Adrenal gland (tissue), 9 donors: ENCODE measurements at regions not wholly inside any gene's neighbourhood (a gene's known extent, or its start where the extent isn't known, plus 50 kb on each side); places are given as distances from the start of the nearest gene placed in this dataset.
A peak's percentile ranks its signal among the peaks of the same experiment; 100 is the strongest.

Experiments used
- DNase-seq, 7 donors: peaks; one replicate each; pipeline ENCODE4 v3.0.0-alpha.2; 2019 to 2020
- H3K27ac ChIP-seq, 5 donors: fragments of 200-600 bp; sonication (generic) in 4 of 5; 1 replicate in 3 of 5; 2 replicates in 2 of 5; pipeline versions ENCODE4 v1.5.1 to v1.8.0; 2016 to 2020; ENCODE audit warnings: mild to moderate bottlenecking in 1 of 5
- H3K27me3 ChIP-seq: fragments of 200-600 bp; 2 replicates; pipeline ENCODE4 v1.8.0; 2021
- H3K36me3 ChIP-seq, 2 donors: fragments of 200-600 bp; replicated peaks in 1 of 2; 1 replicate in 1 of 2; 2 replicates in 1 of 2; pipeline versions ENCODE4 v1.5.1 to v1.8.0; 2018 to 2022
- H3K4me1 ChIP-seq, 2 donors: fragments of 200-600 bp; replicated peaks in 1 of 2; 1 replicate in 1 of 2; 2 replicates in 1 of 2; pipeline versions ENCODE4 v1.5.1 to v1.8.0; 2018 to 2021
- H3K4me3 ChIP-seq, 4 donors: fragments of 200-600 bp; sonication (generic) in 3 of 4; one replicate each; pipeline ENCODE4 v1.5.1; 2016 to 2018
- H3K9me3 ChIP-seq, 3 donors: fragments of 200-600 bp; sonication (generic) in 1 of 3; replicated peaks in 1 of 3; 1 replicate in 2 of 3; 2 replicates in 1 of 3; pipeline versions ENCODE4 v1.5.1 to v1.8.0; 2016 to 2021
- POLR2A ChIP-seq, 2 donors: fragments of 450-650 bp; IDR thresholded peaks; one replicate each; pipeline ENCODE4 v1.6.1; 2017; ENCODE audit warnings: antibody characterized with exemption in 2 of 2, mild to moderate bottlenecking in 2 of 2, moderate library complexity in 1 of 2
- WGBS, 4 donors: extraction: QIAGEN DNeasy Blood & Tissue Kit in 2 of 4; methylation state at CpG; one replicate each; pipeline versions ENCODE4 v1.1.5 to v1.1.7; 2013 to 2017; 5-methylcytosine and 5-hydroxymethylcytosine counted together
- intact Hi-C, 2 donors: fragments of 100-400 bp; cut with DNase I; formaldehyde crosslinking; loops; one replicate each; pipeline versions ENCODE4 v1.14.1 to v1.15.0; 2022 to 2023
- TF ChIP-seq, protein P1 (sequence below), 6 experiments: fragments of 450-650 bp in 4 of 6; fragments of 200-600 bp in 2 of 6; sonication (generic) in 1 of 6; IDR thresholded peaks; 1 replicate in 5 of 6; 2 replicates in 1 of 6; pipeline versions ENCODE4 v1.5.1 to v1.8.0; 2016 to 2021; ENCODE audit warnings: antibody characterized with exemption in 6 of 6, mild to moderate bottlenecking in 2 of 6, moderate library complexity in 1 of 6
- donor health status: healthy with polysubstance abuse.
- donor health status: Bipolar disorder and iron deficiency.
- donor health status: DM: yes; HTN: yes; CAD: no.
- donor health status: DM: no; HTN: no; CAD: no.
- donor health status: DM: no; HTN: no; CAD: no.

DNA sequence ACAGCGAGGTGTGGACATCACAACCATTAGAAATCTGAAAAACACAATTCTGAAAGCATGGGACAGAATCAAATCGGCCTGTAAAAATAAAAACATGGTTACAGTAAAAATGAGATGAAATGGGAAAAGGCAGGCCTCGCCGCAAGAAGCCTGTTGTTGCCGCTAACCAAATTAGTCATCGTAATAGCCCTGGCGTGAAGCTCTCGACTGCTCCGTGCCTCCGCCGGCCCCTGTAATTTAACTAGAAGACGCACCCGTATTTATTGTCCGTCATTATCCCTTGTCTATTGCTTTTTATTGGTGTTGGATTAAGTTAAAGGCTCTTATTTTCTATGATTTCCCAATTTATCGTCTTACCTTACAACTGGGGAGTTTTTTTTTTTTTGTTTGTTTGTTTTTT is 334.6 kb upstream of the EEF2KMT start:
- WGBS, 4 donors = 72 to 80% (median 75%) methylated on average over 15 of the region's 15 CpGs
- Histone ChIP-seq H3K27ac (no peak overlapping the region), H3K27me3 (no peaks in the 10 kb centered on the region), H3K36me3 (no peaks in the 10 kb centered on the region), H3K4me3 (no peak overlapping the region), H3K9me3 (no peaks in the 10 kb centered on the region), H3K4me1 (no peaks in the 10 kb centered on the region)
- peak in 1 of 7 donors; percentile 57 for DNase-seq
- intact Hi-C loops = no loop called here
- TF ChIP-seq, protein P1, sequence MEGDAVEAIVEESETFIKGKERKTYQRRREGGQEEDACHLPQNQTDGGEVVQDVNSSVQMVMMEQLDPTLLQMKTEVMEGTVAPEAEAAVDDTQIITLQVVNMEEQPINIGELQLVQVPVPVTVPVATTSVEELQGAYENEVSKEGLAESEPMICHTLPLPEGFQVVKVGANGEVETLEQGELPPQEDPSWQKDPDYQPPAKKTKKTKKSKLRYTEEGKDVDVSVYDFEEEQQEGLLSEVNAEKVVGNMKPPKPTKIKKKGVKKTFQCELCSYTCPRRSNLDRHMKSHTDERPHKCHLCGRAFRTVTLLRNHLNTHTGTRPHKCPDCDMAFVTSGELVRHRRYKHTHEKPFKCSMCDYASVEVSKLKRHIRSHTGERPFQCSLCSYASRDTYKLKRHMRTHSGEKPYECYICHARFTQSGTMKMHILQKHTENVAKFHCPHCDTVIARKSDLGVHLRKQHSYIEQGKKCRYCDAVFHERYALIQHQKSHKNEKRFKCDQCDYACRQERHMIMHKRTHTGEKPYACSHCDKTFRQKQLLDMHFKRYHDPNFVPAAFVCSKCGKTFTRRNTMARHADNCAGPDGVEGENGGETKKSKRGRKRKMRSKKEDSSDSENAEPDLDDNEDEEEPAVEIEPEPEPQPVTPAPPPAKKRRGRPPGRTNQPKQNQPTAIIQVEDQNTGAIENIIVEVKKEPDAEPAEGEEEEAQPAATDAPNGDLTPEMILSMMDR (IDR thresholded peaks at IDR 0.05) = no peak
- no peak for TF ChIP-seq POLR2A (IDR thresholded peaks at IDR 0.05)

DNA sequence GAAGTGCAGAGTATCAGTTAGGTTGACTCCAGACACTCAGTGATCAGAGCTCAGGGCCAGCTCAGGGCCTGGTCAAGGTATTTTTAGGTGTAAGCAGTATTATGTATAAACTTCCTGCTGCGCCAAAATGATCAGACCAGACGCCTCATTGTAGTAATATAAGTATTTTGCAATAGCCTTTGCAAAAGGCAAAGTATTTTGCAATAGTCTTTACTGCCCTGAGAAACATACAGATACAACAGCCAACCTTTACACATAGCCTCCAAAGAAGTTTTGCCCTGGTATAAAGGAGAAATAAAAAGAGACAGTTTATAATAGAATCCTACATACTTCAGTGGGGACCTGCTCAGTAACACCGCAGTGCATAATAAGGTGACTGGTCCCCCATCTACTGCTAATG is 333.0 kb upstream of the EEF2KMT start:
- 76 to 95% (median 83%) methylated on average over 3 of the region's 3 CpGs for WGBS, 4 donors
- no peak overlapping the region for H3K27ac ChIP-seq
- H3K27me3 ChIP-seq = no peaks in the 10 kb centered on the region
- no peak for DNase-seq
- H3K4me1 ChIP-seq = no peaks in the 10 kb centered on the region
- no peaks in the 10 kb centered on the region for H3K9me3 ChIP-seq
- TF ChIP-seq POLR2A (IDR thresholded peaks at IDR 0.05) = no peak
- TF ChIP-seq, protein P1 (IDR thresholded peaks at IDR 0.05) = no peak
- no peak overlapping the region for H3K4me3 ChIP-seq
- no peaks in the 10 kb centered on the region for H3K36me3 ChIP-seq
- intact Hi-C loops = no loop called here

DNA sequence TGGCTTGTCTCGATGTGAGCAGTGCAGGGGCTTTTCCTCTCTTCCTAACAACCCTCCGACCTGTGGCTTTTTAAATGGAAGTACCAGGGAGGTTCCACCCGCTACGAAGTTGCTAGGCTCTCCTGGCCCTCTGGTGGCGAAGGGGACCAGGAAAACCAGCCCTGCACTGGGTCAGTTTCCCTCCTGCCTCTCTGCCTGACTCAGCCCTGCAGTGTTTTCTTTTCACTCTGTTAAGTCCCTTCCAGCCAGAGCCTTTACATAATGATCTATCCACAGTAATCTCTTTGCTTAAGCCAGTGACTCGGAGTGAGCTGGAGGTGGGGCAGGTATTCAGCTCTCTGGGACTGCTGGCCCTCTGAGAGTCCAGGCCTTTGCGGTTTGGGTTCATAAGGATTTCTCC is 331.3 kb upstream of the EEF2KMT start:
- TF ChIP-seq, protein P1 (IDR thresholded peaks at IDR 0.05) = no peak
- no peak for TF ChIP-seq POLR2A (IDR thresholded peaks at IDR 0.05)
- WGBS, 4 donors = 36 to 47% (median 40%) methylated on average over 7 of the region's 7 CpGs
- H3K36me3 ChIP-seq = no peaks in the 10 kb centered on the region
- intact Hi-C loops = no loop called here
- DNase-seq = no peak
- H3K9me3 ChIP-seq = no peaks in the 10 kb centered on the region
- H3K27me3 ChIP-seq = no peaks in the 10 kb centered on the region
- no peak overlapping the region for H3K4me3 ChIP-seq
- no peaks in the 10 kb centered on the region for H3K4me1 ChIP-seq
- H3K27ac ChIP-seq = no peak overlapping the region

DNA sequence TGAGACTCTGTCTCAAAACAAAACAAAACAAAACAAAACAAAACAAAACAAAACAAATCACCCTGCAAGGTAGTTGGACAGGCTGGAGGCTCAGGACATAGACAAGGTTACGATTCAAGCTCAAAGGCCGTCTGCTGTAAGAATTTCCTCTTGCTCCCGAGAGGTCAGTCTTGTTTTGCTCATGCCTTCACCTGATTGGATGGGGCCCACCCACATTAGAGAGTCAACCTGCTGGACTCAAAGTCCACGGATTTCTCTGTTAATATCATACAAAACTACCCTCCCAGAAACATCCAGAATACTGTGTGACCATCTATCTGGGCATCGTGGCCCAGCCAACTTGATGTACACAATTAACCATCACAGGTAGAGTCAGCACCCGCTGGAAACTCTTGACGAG is 330.0 kb upstream of the EEF2KMT start:
- Histone ChIP-seq H3K4me3 (no peak overlapping the region), H3K9me3 (no peaks in the 10 kb centered on the region), H3K36me3 (no peaks in the 10 kb centered on the region), H3K27me3 (no peaks in the 10 kb centered on the region), H3K4me1 (no peaks in the 10 kb centered on the region), H3K27ac (no peak overlapping the region)
- no peak for DNase-seq
- TF ChIP-seq, protein P1 (IDR thresholded peaks at IDR 0.05) = no peak
- no peak for TF ChIP-seq POLR2A (IDR thresholded peaks at IDR 0.05)
- WGBS, 4 donors = 59 to 68% (median 62%) methylated on average over 5 to 7 of the region's 7 CpGs
- intact Hi-C loops = no loop called here
